22Rv1 (cell line): ENCODE measurements at regions not wholly inside any gene's neighbourhood (a gene's known extent, or its start where the extent isn't known, plus 50 kb on each side); places are given as distances from the start of the nearest gene placed in this dataset.

Experiments
- ZFX ChIP-seq: fragments of 450-650 bp; IDR thresholded peaks from 2 replicates; pipeline ENCODE4 v1.6.1; 2017; ENCODE audit warnings: antibody characterized with exemption, borderline replicate concordance
- TF ChIP-seq, protein P1 (sequence below): fragments of 450-650 bp; IDR thresholded peaks from 2 replicates; pipeline ENCODE4 v1.5.1; 2017; ENCODE audit warnings: mild to moderate bottlenecking

DNA sequence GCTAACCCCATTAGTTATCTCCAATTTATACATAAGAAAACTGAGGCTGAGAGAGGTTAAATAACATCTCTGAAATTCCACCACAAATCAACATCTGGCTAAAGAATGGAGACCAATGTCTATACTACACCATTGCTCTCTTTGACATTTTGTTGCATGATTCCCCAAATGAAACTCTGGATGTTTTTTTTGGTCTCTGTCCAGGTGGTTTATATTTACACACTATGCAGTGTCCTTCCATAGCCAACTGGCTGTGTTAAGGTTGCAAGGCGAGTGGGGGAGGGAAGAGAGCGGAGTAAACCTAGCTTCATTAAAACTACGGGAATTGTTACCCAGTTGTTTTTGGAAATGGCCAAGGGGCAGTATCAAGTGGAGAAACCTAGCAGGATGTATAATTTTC, 67.2 kb downstream of the KIF4B start:
- TF ChIP-seq, protein P1, sequence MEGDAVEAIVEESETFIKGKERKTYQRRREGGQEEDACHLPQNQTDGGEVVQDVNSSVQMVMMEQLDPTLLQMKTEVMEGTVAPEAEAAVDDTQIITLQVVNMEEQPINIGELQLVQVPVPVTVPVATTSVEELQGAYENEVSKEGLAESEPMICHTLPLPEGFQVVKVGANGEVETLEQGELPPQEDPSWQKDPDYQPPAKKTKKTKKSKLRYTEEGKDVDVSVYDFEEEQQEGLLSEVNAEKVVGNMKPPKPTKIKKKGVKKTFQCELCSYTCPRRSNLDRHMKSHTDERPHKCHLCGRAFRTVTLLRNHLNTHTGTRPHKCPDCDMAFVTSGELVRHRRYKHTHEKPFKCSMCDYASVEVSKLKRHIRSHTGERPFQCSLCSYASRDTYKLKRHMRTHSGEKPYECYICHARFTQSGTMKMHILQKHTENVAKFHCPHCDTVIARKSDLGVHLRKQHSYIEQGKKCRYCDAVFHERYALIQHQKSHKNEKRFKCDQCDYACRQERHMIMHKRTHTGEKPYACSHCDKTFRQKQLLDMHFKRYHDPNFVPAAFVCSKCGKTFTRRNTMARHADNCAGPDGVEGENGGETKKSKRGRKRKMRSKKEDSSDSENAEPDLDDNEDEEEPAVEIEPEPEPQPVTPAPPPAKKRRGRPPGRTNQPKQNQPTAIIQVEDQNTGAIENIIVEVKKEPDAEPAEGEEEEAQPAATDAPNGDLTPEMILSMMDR: no peak
- no peak for TF ChIP-seq ZFX
